GM12878 (cell line): ENCODE measurements at regions not wholly inside any gene's neighbourhood (a gene's known extent, or its start where the extent isn't known, plus 50 kb on each side); places are given as distances from the start of the nearest gene placed in this dataset.

Experiments
- CHD2 ChIP-seq: IDR thresholded peaks from 2 replicates; pipeline ENCODE4 v1.6.1; 2011; ENCODE audit warnings: low read depth, low read length, improper control_type of control experiment, borderline replicate concordance
- FOXM1 ChIP-seq: IDR thresholded peaks from 2 replicates; pipeline ENCODE4 v1.6.1; 2012; ENCODE audit warnings: low read depth, mild to moderate bottlenecking, inconsistent platforms, low read length, moderate library complexity
- SKIL ChIP-seq: fragments of 450-650 bp; IDR thresholded peaks from 2 replicates; pipeline ENCODE4 v1.6.1; 2017; ENCODE audit warnings: mild to moderate bottlenecking, low read depth, inconsistent platforms; ENCODE audit not compliant: poor library complexity, severe bottlenecking
- SUZ12 ChIP-seq: fragments of 200-600 bp; sonication (generic); IDR thresholded peaks from one replicate; pipeline ENCODE4 v1.6.1; 2018; ENCODE audit warnings: antibody characterized with exemption, mild to moderate bottlenecking; ENCODE audit not compliant: unreplicated experiment
- ZBTB40 ChIP-seq: fragments of 450-650 bp; IDR thresholded peaks from 2 replicates; pipeline ENCODE4 v1.6.1; 2016; ENCODE audit warnings: mild to moderate bottlenecking, moderate library complexity, borderline replicate concordance
- ZNF217 ChIP-seq: fragments of 450-650 bp; IDR thresholded peaks from 2 replicates; pipeline ENCODE4 v1.6.1; 2017; ENCODE audit warnings: antibody characterized with exemption, mild to moderate bottlenecking
- ZNF687 ChIP-seq: fragments of 450-650 bp; IDR thresholded peaks from 2 replicates; pipeline ENCODE4 v1.6.1; 2017; ENCODE audit warnings: mild to moderate bottlenecking, moderate library complexity

- TF ChIP-seq SKIL (no peak), ZBTB40 (no peak), FOXM1 (no peak), SUZ12 (no peak), CHD2 (no peak), ZNF217 (no peak), ZNF687 (no peak)
- TF ChIP-seq, all 136 proteins: peak for 0
Observed at GRCh38 chr2:48896870-48897269, 141.3 kb upstream of the LHCGR start (continued).
